OCI-LY3 (cell line): ENCODE measurements at regions not wholly inside any gene's neighbourhood (a gene's known extent, or its start where the extent isn't known, plus 50 kb on each side); places are given as distances from the start of the nearest gene placed in this dataset.

Experiments
- H2AFZ ChIP-seq: fragments of 200-600, 300-600 bp; shearing (Covaris generic); 2 replicates; pipeline ENCODE4 v1.6.0; 2014; ENCODE audit warnings: antibody characterized with exemption, low read depth, low read length
- H3K27ac ChIP-seq: fragments of 200-600, 300-600 bp; sonication (generic); 2 replicates; pipeline ENCODE4 v1.5.1; 2014; ENCODE audit warnings: mild to moderate bottlenecking, low read length, moderate library complexity, mixed read lengths
- H3K27me3 ChIP-seq: fragments of 200-600, 300-600 bp; sonication (generic); 2 replicates; pipeline ENCODE4 v1.6.1; 2014; ENCODE audit warnings: low read depth, low read length, mixed read lengths
- H3K36me3 ChIP-seq: fragments of 200-600, 300-600 bp; sonication (generic); replicated peaks from 2 replicates; pipeline ENCODE3; 2014; ENCODE audit warnings: low read depth, low read length, mixed read lengths
- H3K4me1 ChIP-seq: fragments of 300-600, 200-600 bp; sonication (generic); 2 replicates; pipeline ENCODE4 v1.6.1; 2014; ENCODE audit warnings: low read length, mixed read lengths
- H3K4me2 ChIP-seq: fragments of 200-600, 300-600 bp; sonication (generic); 2 replicates; pipeline ENCODE4 v1.6.1; 2014; ENCODE audit warnings: low read length, mixed read lengths
- H3K4me3 ChIP-seq: fragments of 300-600, 200-600 bp; sonication (generic); 2 replicates; pipeline ENCODE4 v1.5.1; 2014; ENCODE audit warnings: antibody characterized with exemption, mild to moderate bottlenecking, low read length, moderate library complexity
- H3K79me2 ChIP-seq: fragments of 300-600, 200-600 bp; shearing (Covaris generic); 2 replicates; pipeline ENCODE4 v1.6.1; 2014; ENCODE audit warnings: mild to moderate bottlenecking, low read length, mixed read lengths
- H3K9ac ChIP-seq: fragments of 300-600, 200-600 bp; shearing (Covaris generic); 2 replicates; pipeline ENCODE4 v1.6.0; 2014; ENCODE audit warnings: mild to moderate bottlenecking, low read length, moderate library complexity
- H3K9me3 ChIP-seq: fragments of 200-600, 300-600 bp; shearing (Covaris generic); 2 replicates; pipeline ENCODE4 v1.6.1; 2014; ENCODE audit warnings: low read length, mixed read lengths; ENCODE audit not compliant: insufficient read depth
- H4K20me1 ChIP-seq: fragments of 200-600, 300-600 bp; sonication (generic); 2 replicates; pipeline ENCODE4 v1.6.1; 2016; ENCODE audit warnings: low read length, mixed read lengths; ENCODE audit not compliant: insufficient read depth
- EZH2phosphoT487 ChIP-seq: fragments of 200-600 bp; shearing (Covaris generic); IDR thresholded peaks from 2 replicates; pipeline ENCODE4 v1.6.1; 2018; ENCODE audit warnings: antibody characterized with exemption, mixed run types, low read depth
- TF ChIP-seq, protein P1 (sequence below): fragments of 200-600, 300-600 bp; sonication (generic); IDR thresholded peaks from 2 replicates; pipeline ENCODE4 v1.5.1; 2014; ENCODE audit warnings: antibody characterized with exemption, low read length, low read depth

DNA sequence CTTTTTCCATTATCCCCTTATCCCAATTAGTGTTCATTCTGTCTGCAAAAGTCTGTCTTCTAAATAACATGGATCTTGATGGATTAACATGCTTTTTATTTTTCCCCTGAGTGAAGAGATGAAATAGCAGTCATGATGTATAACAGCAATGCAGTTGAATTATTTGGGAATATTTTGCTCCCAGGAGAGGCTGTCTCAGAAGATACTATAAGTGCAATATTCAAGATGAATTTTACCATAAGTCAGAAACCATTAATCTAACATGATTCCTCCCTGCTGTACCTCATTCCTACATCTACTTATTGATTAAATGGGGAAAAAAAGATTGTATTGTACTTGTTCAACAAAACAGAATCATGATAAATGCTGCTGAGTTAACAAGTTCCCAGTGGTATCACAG, 233.2 kb upstream of the KCNIP4 start:
- no peaks in the 10 kb centered on the region for H3K9me3 ChIP-seq
- no peak overlapping the region for H3K9ac ChIP-seq
- no peaks in the 10 kb centered on the region for H4K20me1 ChIP-seq
- no peak overlapping the region for H3K4me2 ChIP-seq
- H2AFZ ChIP-seq: no peak overlapping the region
- H3K4me3 ChIP-seq: no peak overlapping the region
- H3K36me3 ChIP-seq: no peaks in the 10 kb centered on the region
- no peaks in the 10 kb centered on the region for H3K27me3 ChIP-seq
- no peak overlapping the region for H3K27ac ChIP-seq
- H3K79me2 ChIP-seq: no peaks in the 10 kb centered on the region
- no peaks in the 10 kb centered on the region for H3K4me1 ChIP-seq
- TF ChIP-seq EZH2phosphoT487: no peak
- TF ChIP-seq, protein P1, sequence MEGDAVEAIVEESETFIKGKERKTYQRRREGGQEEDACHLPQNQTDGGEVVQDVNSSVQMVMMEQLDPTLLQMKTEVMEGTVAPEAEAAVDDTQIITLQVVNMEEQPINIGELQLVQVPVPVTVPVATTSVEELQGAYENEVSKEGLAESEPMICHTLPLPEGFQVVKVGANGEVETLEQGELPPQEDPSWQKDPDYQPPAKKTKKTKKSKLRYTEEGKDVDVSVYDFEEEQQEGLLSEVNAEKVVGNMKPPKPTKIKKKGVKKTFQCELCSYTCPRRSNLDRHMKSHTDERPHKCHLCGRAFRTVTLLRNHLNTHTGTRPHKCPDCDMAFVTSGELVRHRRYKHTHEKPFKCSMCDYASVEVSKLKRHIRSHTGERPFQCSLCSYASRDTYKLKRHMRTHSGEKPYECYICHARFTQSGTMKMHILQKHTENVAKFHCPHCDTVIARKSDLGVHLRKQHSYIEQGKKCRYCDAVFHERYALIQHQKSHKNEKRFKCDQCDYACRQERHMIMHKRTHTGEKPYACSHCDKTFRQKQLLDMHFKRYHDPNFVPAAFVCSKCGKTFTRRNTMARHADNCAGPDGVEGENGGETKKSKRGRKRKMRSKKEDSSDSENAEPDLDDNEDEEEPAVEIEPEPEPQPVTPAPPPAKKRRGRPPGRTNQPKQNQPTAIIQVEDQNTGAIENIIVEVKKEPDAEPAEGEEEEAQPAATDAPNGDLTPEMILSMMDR: no peak

DNA sequence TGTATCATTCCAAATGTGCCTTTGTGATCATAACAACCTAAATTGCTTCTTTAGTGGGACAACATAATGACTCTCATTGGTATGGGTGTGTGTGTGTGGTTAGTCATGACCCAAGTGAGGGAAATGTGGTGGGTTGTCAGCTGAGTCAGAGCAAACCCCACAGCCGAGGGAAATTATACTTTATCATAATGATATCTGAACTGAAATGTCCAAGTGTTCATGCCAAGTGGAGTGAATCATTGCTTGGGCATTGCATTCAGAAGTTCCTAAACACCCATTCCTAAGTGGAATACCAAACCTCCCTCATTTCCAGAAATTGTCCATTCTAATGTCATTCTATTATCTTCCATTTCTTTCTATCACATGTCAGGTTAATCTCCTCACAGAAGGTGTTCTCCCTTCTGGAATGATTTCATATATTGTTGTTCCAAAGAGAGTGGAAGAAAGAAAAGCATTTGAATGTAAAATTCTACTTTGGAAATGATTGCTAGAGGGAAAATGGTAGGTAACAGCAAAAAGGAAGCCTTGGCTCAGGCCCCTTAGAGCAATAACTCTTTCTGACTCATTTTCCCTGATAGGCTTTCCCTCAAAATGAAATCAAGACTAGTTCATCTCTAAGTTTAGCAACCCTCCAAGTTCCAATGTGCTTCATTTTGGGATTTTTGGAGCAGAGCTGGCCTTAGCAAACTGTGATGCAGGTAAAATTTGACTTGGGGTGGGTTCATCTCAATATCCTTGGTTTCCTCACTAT, 230.7 kb upstream of the KCNIP4 start:
- Histone ChIP-seq H3K9me3 (no peaks in the 10 kb centered on the region), H3K27me3 (no peaks in the 10 kb centered on the region), H3K4me3 (no peak overlapping the region), H3K36me3 (no peaks in the 10 kb centered on the region), H3K4me1 (no peaks in the 10 kb centered on the region), H2AFZ (no peak overlapping the region), H3K4me2 (no peak overlapping the region), H3K27ac (no peak overlapping the region), H3K79me2 (no peaks in the 10 kb centered on the region), H3K9ac (no peak overlapping the region), H4K20me1 (no peaks in the 10 kb centered on the region)
- TF ChIP-seq, protein P1: no peak
- TF ChIP-seq EZH2phosphoT487: no peak

DNA sequence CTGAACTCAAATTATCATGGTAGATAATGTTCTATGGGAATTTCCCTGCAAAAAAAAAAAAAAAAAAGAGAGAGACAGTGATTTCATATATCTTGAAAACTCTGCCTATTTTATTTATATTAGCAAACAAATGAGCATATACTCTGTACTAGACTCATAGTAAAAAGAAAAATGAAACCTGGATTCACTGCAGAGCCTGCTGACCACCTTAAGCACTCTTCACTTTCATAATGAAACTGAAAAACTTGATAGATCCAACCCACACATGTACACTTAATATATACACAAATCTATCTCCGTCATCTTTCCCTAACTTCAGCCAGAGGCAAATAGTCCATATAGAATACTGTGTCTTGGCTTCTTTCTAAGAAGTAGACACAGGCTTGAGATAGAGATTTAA, 226.1 kb upstream of the KCNIP4 start:
- Histone ChIP-seq H3K4me1 (no peaks in the 10 kb centered on the region), H3K27ac (no peak overlapping the region), H3K9ac (no peak overlapping the region), H4K20me1 (no peaks in the 10 kb centered on the region), H3K79me2 (no peaks in the 10 kb centered on the region), H3K9me3 (no peaks in the 10 kb centered on the region), H3K36me3 (no peaks in the 10 kb centered on the region), H3K4me3 (no peak overlapping the region), H3K27me3 (no peaks in the 10 kb centered on the region), H3K4me2 (no peak overlapping the region), H2AFZ (no peak overlapping the region)
- TF ChIP-seq, protein P1: no peak
- no peak for TF ChIP-seq EZH2phosphoT487

DNA sequence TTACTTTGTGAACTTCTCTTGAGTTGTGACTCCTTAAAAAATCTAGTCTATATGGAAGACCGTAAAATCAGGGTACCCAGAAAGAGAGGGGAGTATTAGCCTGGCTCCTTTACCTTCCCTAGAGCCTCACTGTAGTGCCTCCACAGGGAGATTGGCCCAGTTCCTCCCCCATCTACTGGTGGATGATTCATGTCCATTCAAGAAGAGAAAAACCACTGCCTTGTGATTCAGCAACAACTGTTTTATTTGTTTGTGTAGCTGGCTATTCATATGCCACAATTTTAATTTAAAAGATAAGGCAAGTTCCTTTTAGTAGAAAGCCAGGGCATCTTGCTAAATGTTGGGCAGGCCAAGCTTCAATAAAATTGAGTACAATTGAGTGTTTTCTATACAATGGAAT, 221.8 kb upstream of the KCNIP4 start:
- Histone ChIP-seq H2AFZ (no peak overlapping the region), H3K9ac (no peak overlapping the region), H3K9me3 (no peaks in the 10 kb centered on the region), H3K79me2 (no peaks in the 10 kb centered on the region), H4K20me1 (no peaks in the 10 kb centered on the region), H3K36me3 (no peaks in the 10 kb centered on the region), H3K4me2 (no peak overlapping the region), H3K27me3 (no peaks in the 10 kb centered on the region), H3K27ac (no peak overlapping the region), H3K4me1 (no peaks in the 10 kb centered on the region), H3K4me3 (no peak overlapping the region)
- TF ChIP-seq, protein P1: no peak
- no peak for TF ChIP-seq EZH2phosphoT487
